Fibroblast of pulmonary artery (primary cell): ENCODE measurements at regions not wholly inside any gene's neighbourhood (a gene's known extent, or its start where the extent isn't known, plus 50 kb on each side); places are given as distances from the start of the nearest gene placed in this dataset.
A peak's percentile ranks its signal among the peaks of the same experiment; 100 is the strongest.

Experiments used
- DNase-seq: peaks from one replicate; pipeline ENCODE4 v3.0.0-alpha.2; 2010; ENCODE audit warnings: low read depth
- H3K4me3 ChIP-seq: replicated peaks from 2 replicates; pipeline ENCODE4 v1.5.1; 2011; ENCODE audit warnings: low read depth, mild to moderate bottlenecking, control low read depth, low read length, moderate library complexity
- TF ChIP-seq, protein P1 (sequence below): IDR thresholded peaks from 2 replicates; pipeline ENCODE4 v1.5.1; 2011; ENCODE audit warnings: mild to moderate bottlenecking, control low read depth, low read length, inconsistent platforms; ENCODE audit errors: missing control alignments

DNA sequence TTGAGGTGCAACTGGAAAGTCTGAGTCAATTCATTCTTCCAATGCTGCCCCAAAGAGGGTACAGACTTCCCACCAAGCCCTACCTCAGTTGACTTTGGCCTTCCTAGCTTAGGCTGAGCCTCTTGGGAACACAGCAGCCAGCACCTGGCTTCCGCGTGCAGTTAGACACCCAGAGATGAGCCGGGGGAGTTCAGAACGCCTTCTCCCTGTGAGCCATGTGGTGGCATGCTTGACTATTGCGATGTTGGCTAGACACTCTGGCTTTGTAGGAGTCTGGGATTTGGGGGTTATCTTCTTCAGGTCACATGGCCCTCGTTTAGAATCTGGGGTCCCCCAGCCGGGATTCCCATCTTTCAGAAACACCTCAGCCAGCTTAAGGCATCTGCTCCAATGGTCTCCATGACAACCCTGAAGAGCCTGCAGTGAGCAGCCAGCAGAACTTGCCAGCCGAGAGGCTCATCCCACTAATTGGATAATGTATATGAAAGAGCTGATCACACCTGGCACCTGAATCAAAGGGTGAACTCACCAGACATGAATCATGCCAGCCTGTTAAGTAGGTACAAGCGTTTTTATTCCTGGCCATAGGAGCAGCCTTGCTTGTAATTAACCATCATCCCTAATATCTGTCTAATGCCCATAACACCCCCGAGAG is 167.5 kb downstream of the SYK start:
- H3K4me3 ChIP-seq, result no peak overlapping the region
- TF ChIP-seq, protein P1, sequence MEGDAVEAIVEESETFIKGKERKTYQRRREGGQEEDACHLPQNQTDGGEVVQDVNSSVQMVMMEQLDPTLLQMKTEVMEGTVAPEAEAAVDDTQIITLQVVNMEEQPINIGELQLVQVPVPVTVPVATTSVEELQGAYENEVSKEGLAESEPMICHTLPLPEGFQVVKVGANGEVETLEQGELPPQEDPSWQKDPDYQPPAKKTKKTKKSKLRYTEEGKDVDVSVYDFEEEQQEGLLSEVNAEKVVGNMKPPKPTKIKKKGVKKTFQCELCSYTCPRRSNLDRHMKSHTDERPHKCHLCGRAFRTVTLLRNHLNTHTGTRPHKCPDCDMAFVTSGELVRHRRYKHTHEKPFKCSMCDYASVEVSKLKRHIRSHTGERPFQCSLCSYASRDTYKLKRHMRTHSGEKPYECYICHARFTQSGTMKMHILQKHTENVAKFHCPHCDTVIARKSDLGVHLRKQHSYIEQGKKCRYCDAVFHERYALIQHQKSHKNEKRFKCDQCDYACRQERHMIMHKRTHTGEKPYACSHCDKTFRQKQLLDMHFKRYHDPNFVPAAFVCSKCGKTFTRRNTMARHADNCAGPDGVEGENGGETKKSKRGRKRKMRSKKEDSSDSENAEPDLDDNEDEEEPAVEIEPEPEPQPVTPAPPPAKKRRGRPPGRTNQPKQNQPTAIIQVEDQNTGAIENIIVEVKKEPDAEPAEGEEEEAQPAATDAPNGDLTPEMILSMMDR, result no peak
- no peak for DNase-seq

DNA sequence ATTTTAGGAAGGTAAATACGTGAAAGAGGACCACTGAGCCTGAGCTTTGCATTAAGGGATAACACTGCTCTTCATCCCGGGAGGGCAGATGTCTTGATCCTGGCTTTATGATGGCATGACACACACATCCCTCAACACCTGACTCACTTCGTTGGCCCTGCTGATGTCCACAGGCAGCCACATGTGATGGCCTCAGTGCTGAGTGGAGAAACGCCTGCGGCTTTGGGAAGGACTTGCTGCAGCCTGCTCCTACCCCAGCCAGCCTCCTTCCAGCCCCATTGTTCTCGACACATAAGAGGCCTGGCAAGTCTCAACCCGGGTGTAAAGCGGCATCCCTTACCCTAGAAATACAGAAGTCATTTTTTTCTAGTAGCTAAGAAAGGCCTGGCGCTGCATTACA is 169.0 kb downstream of the SYK start:
- TF ChIP-seq, protein P1, result no peak
- DNase-seq, result no peak
- no peak overlapping the region for H3K4me3 ChIP-seq

DNA sequence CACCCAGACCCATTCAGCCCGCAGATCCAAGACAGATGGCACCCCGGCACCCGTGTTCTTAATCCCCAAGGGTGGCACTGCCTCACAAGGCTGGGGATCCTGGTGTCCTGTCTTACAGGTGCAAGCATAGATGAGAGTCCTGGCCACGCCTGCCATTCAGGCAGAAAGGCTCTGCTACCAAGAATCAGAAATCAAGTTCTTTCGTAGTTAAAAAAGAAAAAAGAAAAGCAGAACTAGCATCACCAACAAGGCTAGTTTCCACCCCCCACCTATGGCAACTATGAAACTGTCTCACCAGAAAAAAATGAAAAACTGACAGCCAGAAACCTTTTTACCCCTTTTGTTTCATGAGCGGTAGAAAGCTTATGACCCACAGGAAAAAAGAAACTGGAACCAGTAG is 170.4 kb downstream of the SYK start:
- DNase-seq, result no peak
- TF ChIP-seq, protein P1, result no peak
- H3K4me3 ChIP-seq, result no peak overlapping the region

DNA sequence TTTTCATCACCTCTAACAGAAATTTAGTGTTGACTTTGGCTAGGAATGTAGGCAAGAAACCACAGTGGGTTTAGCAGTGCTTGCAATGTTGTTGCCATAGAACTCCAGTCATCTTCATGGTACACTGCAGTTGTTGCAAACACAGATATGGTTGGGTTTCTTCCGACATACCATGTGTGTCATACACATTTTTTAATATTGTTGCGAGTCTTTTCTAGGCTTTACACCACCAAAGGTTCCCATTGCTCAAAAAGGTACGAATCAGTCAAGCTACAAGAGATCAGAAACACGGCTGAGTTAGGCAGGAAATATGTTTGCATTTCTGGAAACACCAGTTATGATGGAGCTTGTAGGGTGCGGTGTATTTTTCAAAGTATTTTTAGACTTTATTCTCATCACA is 172.4 kb downstream of the SYK start:
- peak; percentile 29 for DNase-seq
- H3K4me3 ChIP-seq, result no peak overlapping the region
- TF ChIP-seq, protein P1, result no peak

DNA sequence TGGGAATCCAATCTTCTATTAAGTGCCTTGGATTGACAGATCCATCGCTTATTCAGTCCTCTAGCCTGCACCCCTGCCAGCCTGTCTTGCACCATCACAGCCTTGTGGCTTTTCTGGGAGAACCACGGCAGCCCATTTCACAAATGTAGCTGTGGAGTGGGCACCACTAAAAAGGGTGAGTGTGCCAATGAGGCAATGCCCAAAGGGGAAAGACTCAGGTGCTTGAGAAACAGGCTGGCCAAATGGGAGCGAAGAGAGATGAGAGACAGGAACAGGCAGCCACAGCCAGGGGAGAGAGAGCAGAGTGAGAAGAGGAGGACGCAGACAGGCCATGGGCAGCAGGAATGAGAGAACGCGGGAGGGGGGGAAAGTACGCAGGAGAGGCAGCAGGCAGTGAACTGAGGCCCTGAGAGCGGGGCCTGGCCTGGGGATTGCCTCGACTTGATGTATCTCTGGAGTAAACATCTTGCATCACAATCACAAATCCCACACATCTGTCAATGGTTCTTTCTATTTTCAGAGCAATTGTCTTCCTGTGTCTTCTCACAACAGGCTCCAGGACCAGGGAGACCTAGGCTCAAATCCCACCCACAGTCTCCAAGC is 173.1 kb downstream of the SYK start:
- no peak for DNase-seq
- H3K4me3 ChIP-seq, result no peak overlapping the region
- TF ChIP-seq, protein P1, result no peak

DNA sequence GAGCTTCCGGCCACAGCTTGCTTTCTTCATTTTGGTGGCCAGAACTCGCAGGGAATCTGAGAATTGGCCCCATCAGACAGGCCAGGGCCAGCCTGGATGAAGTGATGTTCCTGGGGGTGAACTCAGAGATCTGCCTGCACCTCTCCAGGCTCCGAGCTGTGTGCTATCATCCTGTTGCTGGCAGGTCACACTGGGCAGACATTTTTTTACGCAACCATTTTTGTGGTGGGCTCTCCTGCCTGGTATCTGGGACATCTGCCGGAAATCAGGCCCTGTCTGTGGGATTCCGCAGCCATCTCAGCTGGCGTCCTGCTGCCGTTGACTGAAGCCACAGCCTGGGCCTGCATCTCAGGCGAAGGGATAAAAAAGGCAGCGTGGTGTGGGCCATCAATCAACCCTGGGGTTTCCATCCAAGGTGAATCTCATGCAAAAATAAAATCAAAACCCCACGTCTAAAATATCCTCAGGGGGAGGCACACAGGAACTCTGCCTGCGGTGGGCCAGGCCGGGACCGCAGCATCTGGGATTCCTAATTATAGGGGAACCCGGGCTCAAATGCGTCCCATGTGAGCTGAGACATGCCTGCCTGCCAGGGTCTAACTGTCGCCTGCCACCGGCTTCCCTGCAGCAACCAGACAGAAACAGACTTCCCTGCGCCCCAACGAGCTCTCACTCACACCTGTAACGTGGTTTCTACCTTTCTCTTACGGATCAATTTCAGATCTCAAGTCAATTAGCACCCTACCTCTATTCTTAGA is 174.3 kb downstream of the SYK start:
- H3K4me3 ChIP-seq, result no peak overlapping the region
- DNase-seq, result no peak
- TF ChIP-seq, protein P1, result no peak
